ENCODE measurements at regions not wholly inside any gene's neighbourhood (a gene's known extent, or its start where the extent isn't known, plus 50 kb on each side); places are given as distances from the start of the nearest gene placed in this dataset.
"Not testable (repeated sequence)": the region's sequence is repeated elsewhere in the genome, so short reads cannot be mapped to it uniquely, and the experiment has no call there.

DNA sequence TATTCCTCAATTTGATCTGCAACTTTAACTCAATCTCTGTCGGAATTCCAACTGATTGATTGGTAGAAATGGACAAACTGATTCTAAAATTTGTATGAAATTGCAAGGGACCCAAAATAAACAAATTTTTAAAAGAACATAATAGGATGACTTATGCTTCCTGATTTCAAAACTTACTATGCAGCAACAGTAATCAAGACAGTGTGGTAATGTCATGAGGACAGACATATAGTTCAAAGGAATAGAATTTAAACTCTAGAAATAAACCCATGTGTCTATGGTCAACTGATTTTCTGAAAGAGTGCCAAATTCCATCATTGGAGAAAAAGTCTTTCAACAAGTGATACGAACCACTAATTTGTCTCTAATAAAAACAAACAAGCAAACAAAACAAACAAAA is 1320.1 kb upstream of the GJE1 start:
- Histone ChIP-seq H3K9ac (ENCODE audit: low read depth, low read length) (no peak overlapping the region), H3K4me1 (ENCODE audit: insufficient read depth, low read length) (no peaks in the 10 kb centered on the region), H3K4me3 (ENCODE audit: low read length) (no peak overlapping the region), H3K27me3 (ENCODE audit: insufficient read depth, low read length) (no peaks in the 10 kb centered on the region), H3K27ac (ENCODE audit: low read depth, low read length) (no peak overlapping the region), H3K36me3 (ENCODE audit: insufficient read depth, low read length) (no peaks in the 10 kb centered on the region), H3K9me3 (ENCODE audit: insufficient read depth, low read depth, low read length) (no peaks in the 10 kb centered on the region)
- WGBS, result 93% methylated on average over 1 of the region's 2 CpGs

DNA sequence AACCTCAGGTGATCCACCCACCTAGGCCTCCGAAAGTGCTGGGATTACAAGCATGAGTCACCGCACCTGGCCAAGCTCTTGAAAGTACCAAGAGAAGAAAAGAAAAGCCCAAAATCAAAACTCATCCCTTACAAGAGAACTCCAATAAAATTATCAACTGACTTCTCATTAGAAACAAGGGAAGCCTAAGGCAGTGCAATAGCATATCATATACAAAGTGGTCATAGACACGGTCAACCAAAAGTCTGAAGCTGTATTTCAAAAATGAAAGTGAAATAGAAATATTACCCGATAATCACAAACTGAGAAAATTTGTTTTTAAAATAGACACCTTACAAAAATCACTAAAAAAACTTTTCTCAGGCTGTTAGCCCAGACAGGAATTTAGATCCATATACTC is 1321.1 kb upstream of the GJE1 start:
- no peaks in the 10 kb centered on the region for H3K9me3 ChIP-seq (ENCODE audit: insufficient read depth, low read depth, low read length)
- no peak overlapping the region for H3K9ac ChIP-seq (ENCODE audit: low read depth, low read length)
- H3K27ac ChIP-seq (ENCODE audit: low read depth, low read length), result no peak overlapping the region
- no peaks in the 10 kb centered on the region for H3K36me3 ChIP-seq (ENCODE audit: insufficient read depth, low read length)
- no peaks in the 10 kb centered on the region for H3K4me1 ChIP-seq (ENCODE audit: insufficient read depth, low read length)
- no peak overlapping the region for H3K4me3 ChIP-seq (ENCODE audit: low read length)
- H3K27me3 ChIP-seq (ENCODE audit: insufficient read depth, low read length), result no peaks in the 10 kb centered on the region
- 99% methylated on average over 3 of the region's 4 CpGs for WGBS

DNA sequence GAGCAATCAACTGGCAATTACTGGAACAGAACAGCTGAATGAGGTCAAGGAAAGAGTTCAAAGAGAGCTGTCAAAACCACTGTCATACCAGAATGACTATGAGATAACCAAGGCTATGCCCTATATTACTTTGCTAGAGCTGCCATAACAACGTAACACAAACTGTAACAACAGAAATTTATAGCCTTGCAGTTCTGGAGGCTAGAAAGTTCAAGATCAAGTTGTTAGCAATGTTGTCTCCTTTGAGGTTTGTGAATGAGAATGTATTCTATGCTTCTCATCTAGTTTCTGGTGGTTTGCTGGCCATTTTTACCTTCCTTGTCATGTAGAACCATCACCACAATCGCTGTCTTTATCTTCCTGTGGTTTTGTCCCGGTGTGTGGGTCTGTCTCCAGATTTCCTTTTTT is 1323.0 kb upstream of the GJE1 start:
- no peaks in the 10 kb centered on the region for H3K4me1 ChIP-seq (ENCODE audit: insufficient read depth, low read length)
- WGBS, result 96% methylated on average over 3 of the region's 3 CpGs
- H3K36me3 ChIP-seq (ENCODE audit: insufficient read depth, low read length), result no peaks in the 10 kb centered on the region
- no peak overlapping the region for H3K27ac ChIP-seq (ENCODE audit: low read depth, low read length)
- H3K9me3 ChIP-seq (ENCODE audit: insufficient read depth, low read depth, low read length), result no peaks in the 10 kb centered on the region
- H3K9ac ChIP-seq (ENCODE audit: low read depth, low read length), result no peak overlapping the region
- no peaks in the 10 kb centered on the region for H3K27me3 ChIP-seq (ENCODE audit: insufficient read depth, low read length)
- no peak overlapping the region for H3K4me3 ChIP-seq (ENCODE audit: low read length)

- H3K9ac ChIP-seq (ENCODE audit: low read depth, low read length), result no peak overlapping the region
- no peak overlapping the region for H3K27ac ChIP-seq (ENCODE audit: low read depth, low read length)
- no peaks in the 10 kb centered on the region for H3K9me3 ChIP-seq (ENCODE audit: insufficient read depth, low read depth, low read length)
- 100% methylated on average over 1 of the region's 1 CpG for WGBS
- no peaks in the 10 kb centered on the region for H3K27me3 ChIP-seq (ENCODE audit: insufficient read depth, low read length)
- H3K36me3 ChIP-seq (ENCODE audit: insufficient read depth, low read length), result no peaks in the 10 kb centered on the region
- no peaks in the 10 kb centered on the region for H3K4me1 ChIP-seq (ENCODE audit: insufficient read depth, low read length)
- no peak overlapping the region for H3K4me3 ChIP-seq (ENCODE audit: low read length)
These were observed 1326.3 kb upstream of the GJE1 start for GRCh38 chr6:140806431-140806830.

DNA sequence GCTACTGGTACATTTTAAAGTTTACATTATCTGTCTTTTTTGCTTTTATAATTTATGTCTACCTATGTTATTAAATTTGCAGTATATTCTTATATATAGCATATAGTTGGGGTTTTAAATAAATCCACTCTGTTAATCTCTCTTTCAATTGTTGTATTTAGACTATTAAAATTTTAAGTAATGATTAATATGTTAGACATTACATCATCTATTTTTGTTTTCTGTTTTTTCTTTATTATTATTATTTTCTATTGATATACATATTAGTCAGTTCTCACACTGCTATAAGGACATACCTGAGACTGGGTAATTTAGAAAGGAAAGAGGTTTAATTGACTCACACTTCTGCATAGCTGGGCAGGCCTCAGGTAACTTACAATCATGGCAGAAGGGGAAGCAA is 1338.2 kb upstream of the GJE1 start:
- Histone ChIP-seq H3K27ac (ENCODE audit: low read depth, low read length) (no peak overlapping the region), H3K4me1 (ENCODE audit: insufficient read depth, low read length) (no peaks in the 10 kb centered on the region), H3K36me3 (ENCODE audit: insufficient read depth, low read length) (no peaks in the 10 kb centered on the region), H3K9ac (ENCODE audit: low read depth, low read length) (no peak overlapping the region), H3K27me3 (ENCODE audit: insufficient read depth, low read length) (no peaks in the 10 kb centered on the region), H3K4me3 (ENCODE audit: low read length) (no peak overlapping the region), H3K9me3 (ENCODE audit: insufficient read depth, low read depth, low read length) (no peaks in the 10 kb centered on the region)

- 94% methylated on average over 5 of the region's 5 CpGs for WGBS
- Histone ChIP-seq H3K9ac (ENCODE audit: low read depth, low read length) (no peak overlapping the region), H3K9me3 (ENCODE audit: insufficient read depth, low read depth, low read length) (no peaks in the 10 kb centered on the region), H3K27ac (ENCODE audit: low read depth, low read length) (no peak overlapping the region), H3K36me3 (ENCODE audit: insufficient read depth, low read length) (no peaks in the 10 kb centered on the region), H3K4me3 (ENCODE audit: low read length) (no peak overlapping the region), H3K27me3 (ENCODE audit: insufficient read depth, low read length) (no peaks in the 10 kb centered on the region), H3K4me1 (ENCODE audit: insufficient read depth, low read length) (no peaks in the 10 kb centered on the region)
These were observed 1342.6 kb upstream of the GJE1 start for GRCh38 chr6:140790109-140790508.

DNA sequence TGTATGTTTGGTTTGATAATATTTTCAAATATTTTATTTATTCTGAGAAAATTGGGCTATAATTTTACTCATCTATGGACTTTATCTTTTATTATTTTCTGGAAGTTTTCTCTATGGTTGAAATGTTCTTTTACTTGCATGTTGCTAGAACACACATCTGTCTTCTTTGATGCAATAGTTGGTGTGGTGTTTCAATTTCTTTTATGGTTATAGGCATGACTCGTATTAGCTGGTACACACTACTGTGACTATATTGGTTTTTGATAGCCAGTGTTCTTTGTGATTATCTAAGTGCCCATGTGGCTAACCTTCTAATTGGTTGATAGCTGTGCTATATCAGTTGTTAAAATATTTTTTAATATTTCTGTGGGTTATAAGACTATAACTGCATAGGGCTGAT is 1343.3 kb upstream of the GJE1 start:
- no peaks in the 10 kb centered on the region for H3K36me3 ChIP-seq (ENCODE audit: insufficient read depth, low read length)
- H3K9me3 ChIP-seq (ENCODE audit: insufficient read depth, low read depth, low read length), result no peaks in the 10 kb centered on the region
- no peak overlapping the region for H3K9ac ChIP-seq (ENCODE audit: low read depth, low read length)
- no peaks in the 10 kb centered on the region for H3K4me1 ChIP-seq (ENCODE audit: insufficient read depth, low read length)
- WGBS, result 97% methylated on average over 1 of the region's 1 CpG
- no peak overlapping the region for H3K4me3 ChIP-seq (ENCODE audit: low read length)
- H3K27ac ChIP-seq (ENCODE audit: low read depth, low read length), result no peak overlapping the region
- no peaks in the 10 kb centered on the region for H3K27me3 ChIP-seq (ENCODE audit: insufficient read depth, low read length)

DNA sequence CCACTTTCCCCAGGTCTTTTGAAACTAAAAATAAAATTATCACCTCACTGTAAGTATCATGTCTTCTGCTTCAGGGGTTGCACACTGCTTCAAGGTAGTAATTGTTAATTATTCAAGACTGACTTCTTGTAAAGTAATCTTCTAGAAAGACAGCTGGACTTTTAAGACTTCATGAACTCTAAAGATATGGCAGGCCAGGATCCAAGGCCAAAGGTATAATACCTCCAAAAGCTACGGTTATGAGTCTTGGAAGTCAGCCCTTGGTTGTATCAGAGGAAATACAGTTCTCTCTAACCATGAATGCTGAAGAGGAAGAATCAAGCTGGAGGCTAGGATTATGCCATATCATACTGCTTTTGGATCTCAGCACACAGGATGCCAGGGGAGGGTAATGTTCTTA is 1346.8 kb upstream of the GJE1 start:
- WGBS, result 90% methylated on average over 1 of the region's 1 CpG
- no peaks in the 10 kb centered on the region for H3K9me3 ChIP-seq (ENCODE audit: insufficient read depth, low read depth, low read length)
- no peaks in the 10 kb centered on the region for H3K36me3 ChIP-seq (ENCODE audit: insufficient read depth, low read length)
- H3K27ac ChIP-seq (ENCODE audit: low read depth, low read length), result no peak overlapping the region
- no peaks in the 10 kb centered on the region for H3K27me3 ChIP-seq (ENCODE audit: insufficient read depth, low read length)
- H3K9ac ChIP-seq (ENCODE audit: low read depth, low read length), result no peak overlapping the region
- no peak overlapping the region for H3K4me3 ChIP-seq (ENCODE audit: low read length)
- H3K4me1 ChIP-seq (ENCODE audit: insufficient read depth, low read length), result no peaks in the 10 kb centered on the region

DNA sequence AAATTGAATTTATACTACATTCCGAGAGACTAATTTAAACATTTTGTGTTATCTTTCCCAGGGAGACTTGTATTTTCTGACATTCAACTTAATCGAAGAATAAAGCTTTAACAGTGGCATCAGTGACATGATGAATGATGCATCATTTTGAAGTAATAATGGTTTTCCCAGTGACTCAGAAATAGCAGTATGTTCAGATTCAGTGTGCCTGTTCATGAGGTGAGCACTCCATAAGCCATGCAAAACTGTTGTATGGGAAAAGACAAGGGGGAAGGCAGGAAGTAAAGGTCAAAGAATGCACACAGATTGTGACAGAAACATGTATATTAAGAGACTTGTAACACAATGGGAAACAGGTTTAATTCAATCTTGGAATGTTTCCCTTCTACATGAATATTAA is 1348.2 kb upstream of the GJE1 start:
- WGBS, result 95% methylated on average over 2 of the region's 2 CpGs
- Histone ChIP-seq H3K27ac (ENCODE audit: low read depth, low read length) (no peak overlapping the region), H3K36me3 (ENCODE audit: insufficient read depth, low read length) (no peaks in the 10 kb centered on the region), H3K9ac (ENCODE audit: low read depth, low read length) (no peak overlapping the region), H3K4me3 (ENCODE audit: low read length) (no peak overlapping the region), H3K4me1 (ENCODE audit: insufficient read depth, low read length) (no peaks in the 10 kb centered on the region), H3K9me3 (ENCODE audit: insufficient read depth, low read depth, low read length) (no peaks in the 10 kb centered on the region), H3K27me3 (ENCODE audit: insufficient read depth, low read length) (no peaks in the 10 kb centered on the region)

DNA sequence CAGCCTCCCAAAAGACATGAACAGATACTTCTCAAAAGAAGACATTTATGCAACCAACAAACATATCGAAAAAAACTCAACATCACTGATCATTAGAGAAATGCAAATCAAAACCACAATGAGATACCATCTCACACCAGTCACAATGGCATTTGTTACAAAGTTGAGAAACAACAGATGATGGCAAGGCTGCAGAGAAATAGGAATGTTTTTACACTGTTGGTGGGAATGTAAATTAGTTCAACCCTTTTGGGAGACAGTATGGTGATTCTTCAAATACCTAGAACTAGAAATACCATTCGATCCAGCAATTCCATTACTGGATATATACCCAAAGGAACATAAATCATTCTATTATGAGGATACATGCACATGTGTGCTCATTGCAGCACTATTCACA is 1349.2 kb upstream of the GJE1 start:
- not testable (repeated sequence) for H3K27ac ChIP-seq (ENCODE audit: low read depth, low read length); H3K4me3 ChIP-seq (ENCODE audit: low read length); H3K9ac ChIP-seq (ENCODE audit: low read depth, low read length); H3K27me3 ChIP-seq (ENCODE audit: insufficient read depth, low read length); H3K36me3 ChIP-seq (ENCODE audit: insufficient read depth, low read length); H3K4me1 ChIP-seq (ENCODE audit: insufficient read depth, low read length); H3K9me3 ChIP-seq (ENCODE audit: insufficient read depth, low read depth, low read length)
- 92% methylated on average over 2 of the region's 2 CpGs for WGBS

DNA sequence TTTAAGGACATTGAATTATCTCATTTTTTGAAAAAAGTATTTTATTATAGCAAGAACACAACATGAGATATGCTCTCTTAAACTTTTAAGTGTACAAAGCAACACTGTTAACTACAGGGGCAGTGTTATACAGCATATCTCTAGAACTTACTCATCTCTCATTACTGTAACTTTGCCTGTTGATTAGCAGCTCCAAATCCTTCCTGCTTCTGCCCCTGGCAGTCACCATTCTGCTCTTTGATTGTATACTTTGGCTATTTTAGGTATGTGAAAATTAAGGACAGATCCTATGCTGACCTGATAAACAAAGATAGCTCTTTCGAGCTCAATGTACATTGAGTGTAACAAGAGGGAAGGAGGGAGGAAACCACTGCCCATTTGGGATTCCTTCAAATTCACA is 1349.8 kb upstream of the GJE1 start:
- 100% methylated on average over 1 of the region's 1 CpG for WGBS

GRCh38 chr6:140779991-140780596 is 1352.6 kb upstream of the GJE1 start:
- WGBS, result 96% methylated on average over 5 of the region's 5 CpGs
- H3K9me3 ChIP-seq (ENCODE audit: insufficient read depth, low read depth, low read length), result no peaks in the 10 kb centered on the region
- H3K36me3 ChIP-seq (ENCODE audit: insufficient read depth, low read length), result no peaks in the 10 kb centered on the region
- no peaks in the 10 kb centered on the region for H3K27me3 ChIP-seq (ENCODE audit: insufficient read depth, low read length)
- no peak overlapping the region for H3K9ac ChIP-seq (ENCODE audit: low read depth, low read length)
- no peak overlapping the region for H3K4me3 ChIP-seq (ENCODE audit: low read length)
- H3K27ac ChIP-seq (ENCODE audit: low read depth, low read length), result no peak overlapping the region
- no peaks in the 10 kb centered on the region for H3K4me1 ChIP-seq (ENCODE audit: insufficient read depth, low read length)

More for the DNA sequence above, 1349.8 kb upstream of the GJE1 start:
- H3K9me3 ChIP-seq (ENCODE audit: insufficient read depth, low read depth, low read length), result no peaks in the 10 kb centered on the region
- no peak overlapping the region for H3K4me3 ChIP-seq (ENCODE audit: low read length)
- no peak overlapping the region for H3K27ac ChIP-seq (ENCODE audit: low read depth, low read length)
- no peak overlapping the region for H3K9ac ChIP-seq (ENCODE audit: low read depth, low read length)
- H3K27me3 ChIP-seq (ENCODE audit: insufficient read depth, low read length), result no peaks in the 10 kb centered on the region
- no peaks in the 10 kb centered on the region for H3K4me1 ChIP-seq (ENCODE audit: insufficient read depth, low read length)
- no peaks in the 10 kb centered on the region for H3K36me3 ChIP-seq (ENCODE audit: insufficient read depth, low read length)
